ENCODE measurements at regions not wholly inside any gene's neighbourhood (a gene's known extent, or its start where the extent isn't known, plus 50 kb on each side); places are given as distances from the start of the nearest gene placed in this dataset.

DNA sequence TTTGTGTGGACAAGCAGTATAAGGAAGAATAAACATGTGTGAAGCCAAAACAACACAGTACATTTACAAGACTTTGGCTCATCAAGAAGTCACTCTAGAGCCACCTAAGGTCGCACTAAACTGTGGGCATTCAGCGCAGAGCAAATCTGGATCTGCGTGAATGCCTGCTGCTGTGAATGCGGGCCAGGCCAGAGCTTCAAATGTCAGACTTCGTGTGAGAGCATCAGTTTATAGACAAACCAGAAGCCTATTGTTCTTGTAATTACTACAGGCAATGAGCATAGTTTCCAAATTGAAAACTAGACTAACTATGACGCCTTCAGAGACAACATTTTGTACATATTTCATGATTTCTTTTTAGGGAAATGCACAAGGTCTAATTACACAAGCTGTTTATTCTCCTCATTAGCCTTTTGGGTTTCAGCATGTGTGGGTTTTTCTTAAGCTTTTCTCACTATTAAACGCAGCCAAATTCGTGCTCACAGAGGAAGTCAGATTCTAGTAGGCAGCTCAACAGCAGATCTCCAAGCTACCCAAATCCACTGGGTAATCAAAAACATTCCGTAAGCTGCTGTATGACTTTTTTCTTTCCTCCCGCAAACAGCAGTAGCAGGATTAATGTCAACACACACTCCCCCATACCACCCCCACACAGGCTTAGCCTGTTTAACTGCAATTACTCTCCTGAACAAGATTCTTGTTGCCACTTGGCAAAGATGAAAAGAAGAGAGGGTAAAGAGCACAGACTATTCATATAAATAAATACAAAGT lies 84.5 kb upstream of the SETMAR start:
- H3K27ac ChIP-seq: no peak overlapping the region
- H4K20me1 ChIP-seq: no peaks in the 10 kb centered on the region
- peaks cover 0 to 13% (median 10%) of the 10 kb centered on the region in 10 experiments; a peak in 15 of 20 replicates for H3K4me1 ChIP-seq
- H3K27me3 ChIP-seq: no peaks in the 10 kb centered on the region
- H3K9ac ChIP-seq: no peak overlapping the region
- H3K4me2 ChIP-seq: no peak overlapping the region
- H3K9me3 ChIP-seq (replicated peaks in 1 of 11): peaks cover 0 to 12% (median 8%) of the 10 kb centered on the region in 11 experiments; a peak in 9 of 22 replicates
- no peaks in the 10 kb centered on the region for H3K36me3 ChIP-seq
- no peak overlapping the region for H3K4me3 ChIP-seq
- TF ChIP-seq Cebpa-rat (IDR thresholded peaks at IDR 0.05): no peak

DNA sequence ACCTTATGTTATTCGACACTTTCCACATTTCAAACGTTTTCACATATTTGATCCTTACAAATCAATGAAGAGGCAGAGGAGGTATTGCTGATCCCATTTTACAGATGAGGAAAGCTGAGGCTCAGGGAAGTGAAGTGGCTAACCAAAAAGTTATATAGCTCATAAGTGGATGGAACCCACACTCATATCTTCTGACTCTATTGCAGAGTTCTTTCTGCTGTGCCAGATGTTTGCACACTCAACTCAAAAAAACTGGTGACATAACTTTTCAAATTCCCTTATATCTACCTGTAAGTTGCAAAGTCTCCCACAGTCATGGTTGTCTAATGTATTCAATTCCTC lies 84.0 kb upstream of the SETMAR start:
- H3K4me1 ChIP-seq: peaks cover 0 to 13% (median 10%) of the 10 kb centered on the region in 10 experiments; a peak in 15 of 20 replicates
- no peaks in the 10 kb centered on the region for H4K20me1 ChIP-seq
- H3K4me2 ChIP-seq: no peak overlapping the region
- no peak overlapping the region for H3K27ac ChIP-seq
- H3K9ac ChIP-seq: no peak overlapping the region
- H3K27me3 ChIP-seq: no peaks in the 10 kb centered on the region
- no peaks in the 10 kb centered on the region for H3K36me3 ChIP-seq
- H3K4me3 ChIP-seq: no peak overlapping the region
- peaks cover 0 to 12% (median 8%) of the 10 kb centered on the region in 11 experiments; a peak in 9 of 22 replicates for H3K9me3 ChIP-seq (replicated peaks in 1 of 11)
- no peak for TF ChIP-seq Cebpa-rat (IDR thresholded peaks at IDR 0.05)

DNA sequence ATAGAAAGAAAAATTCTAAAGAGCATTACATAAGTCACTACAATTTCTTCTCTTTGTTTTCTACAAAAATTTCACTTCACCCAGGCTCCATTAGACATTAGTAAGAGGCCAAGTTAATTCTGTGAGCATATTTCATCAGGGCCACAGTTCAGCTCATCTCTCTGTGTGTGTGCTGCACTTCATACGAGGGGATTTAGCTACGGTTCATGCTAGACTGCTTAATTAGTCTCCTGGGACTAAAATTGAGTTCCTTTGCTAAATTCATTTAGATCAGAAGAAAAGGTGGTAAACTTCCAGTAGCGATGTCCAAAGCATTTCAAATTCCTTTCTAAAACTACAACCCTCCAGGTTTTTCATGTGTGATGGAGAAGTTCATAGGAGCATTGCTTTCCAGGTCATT lies 83.1 kb upstream of the SETMAR start:
- Histone ChIP-seq H3K4me3 (no peak overlapping the region), H3K27me3 (no peaks in the 10 kb centered on the region), H3K9me3 (replicated peaks in 1 of 11) (peaks cover 0 to 12% (median 8%) of the 10 kb centered on the region in 11 experiments; a peak in 9 of 22 replicates), H4K20me1 (no peaks in the 10 kb centered on the region), H3K4me1 (peaks cover 0 to 13% (median 10%) of the 10 kb centered on the region in 10 experiments; a peak in 15 of 20 replicates), H3K9ac (no peak overlapping the region), H3K27ac (no peak overlapping the region), H3K4me2 (peak overlapping the region in 9 of 11 experiments; percentile 14 to 56 (median 35); a peak in 16 of 22 replicates), H3K36me3 (no peaks in the 10 kb centered on the region)
- TF ChIP-seq Cebpa-rat (IDR thresholded peaks at IDR 0.05): no peak

DNA sequence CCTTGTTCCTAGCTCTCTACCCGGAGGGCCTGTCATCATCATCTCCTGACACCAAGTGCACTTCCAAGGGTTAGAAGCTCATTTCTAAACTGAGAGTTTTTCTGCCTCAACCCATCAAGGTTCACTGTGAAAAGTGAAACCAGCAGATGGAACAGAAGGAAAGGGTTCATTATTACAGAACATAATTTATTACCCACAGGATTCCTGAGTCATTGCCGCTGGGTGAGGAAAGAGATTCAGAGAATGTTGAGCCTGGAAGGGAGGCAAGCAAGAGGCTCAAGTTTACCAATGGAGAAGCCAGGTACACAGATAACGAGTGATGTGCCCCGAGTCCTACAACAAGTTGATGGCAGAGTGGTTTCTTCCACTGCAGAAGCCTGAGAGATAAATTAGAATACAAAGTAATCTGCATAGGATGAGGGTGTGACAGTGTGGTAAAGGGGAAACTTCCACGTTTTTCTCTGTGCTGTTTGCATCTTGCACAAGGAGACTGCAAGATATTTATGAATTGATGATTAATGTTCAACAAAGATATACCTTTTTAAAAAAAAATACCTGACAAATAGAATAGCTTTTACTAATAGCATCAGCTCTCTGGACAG lies 80.5 kb upstream of the SETMAR start:
- no peaks in the 10 kb centered on the region for H3K9me3 ChIP-seq (replicated peaks in 1 of 11)
- H4K20me1 ChIP-seq: no peaks in the 10 kb centered on the region
- peaks cover 0 to 13% (median 10%) of the 10 kb centered on the region in 10 experiments; a peak in 15 of 20 replicates for H3K4me1 ChIP-seq
- H3K27me3 ChIP-seq: no peaks in the 10 kb centered on the region
- no peak overlapping the region for H3K4me2 ChIP-seq
- H3K27ac ChIP-seq: no peak overlapping the region
- no peak for TF ChIP-seq Cebpa-rat (IDR thresholded peaks at IDR 0.05)
- H3K36me3 ChIP-seq: no peaks in the 10 kb centered on the region
- no peak overlapping the region for H3K4me3 ChIP-seq
- H3K9ac ChIP-seq: no peak overlapping the region

DNA sequence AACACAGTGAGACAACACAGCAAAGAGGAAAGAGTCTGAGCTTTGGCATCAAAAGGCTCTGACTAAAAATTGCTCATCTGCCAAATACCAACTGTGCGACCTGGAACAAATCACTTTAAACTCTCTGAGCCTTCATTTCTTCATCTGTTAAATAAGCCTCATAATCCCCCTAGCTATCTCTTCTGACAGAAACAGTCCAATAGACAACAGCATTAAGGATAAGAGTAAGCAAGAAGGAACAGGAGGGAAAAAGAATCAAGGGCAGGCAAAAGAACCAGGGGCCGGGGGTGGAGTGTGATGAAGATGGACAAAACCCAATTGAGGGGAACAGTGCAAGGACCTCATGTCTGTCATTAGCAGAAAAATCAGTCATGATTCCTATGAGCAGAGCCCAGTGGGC lies 79.4 kb upstream of the SETMAR start:
- Histone ChIP-seq H3K27ac (no peak overlapping the region), H3K9ac (no peak overlapping the region), H3K4me1 (peaks cover 0 to 13% (median 10%) of the 10 kb centered on the region in 10 experiments; a peak in 15 of 20 replicates), H4K20me1 (no peaks in the 10 kb centered on the region), H3K4me3 (no peak overlapping the region), H3K36me3 (no peaks in the 10 kb centered on the region), H3K27me3 (no peaks in the 10 kb centered on the region), H3K9me3 (replicated peaks in 1 of 11) (no peaks in the 10 kb centered on the region), H3K4me2 (no peak overlapping the region)
- no peak for TF ChIP-seq Cebpa-rat (IDR thresholded peaks at IDR 0.05)

DNA sequence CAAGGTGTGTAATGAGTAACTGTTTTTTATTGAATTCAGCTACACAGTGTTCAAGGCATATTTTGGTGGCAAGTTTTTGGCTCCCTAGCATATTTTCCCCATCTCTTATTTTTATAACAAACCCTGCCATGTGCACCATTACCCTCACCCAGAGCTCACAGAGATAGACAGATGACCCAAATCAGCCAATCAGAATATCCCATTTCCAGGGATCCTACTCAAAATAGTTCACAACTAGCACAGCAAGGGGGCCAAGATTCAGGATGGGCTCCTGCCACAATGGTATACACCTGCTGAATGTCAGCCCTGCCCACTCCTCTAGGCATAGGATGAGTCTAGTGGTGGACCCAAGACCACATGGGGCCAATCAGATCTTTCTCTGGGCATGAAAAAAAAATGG lies 78.8 kb upstream of the SETMAR start:
- H3K9me3 ChIP-seq (replicated peaks in 1 of 11): no peaks in the 10 kb centered on the region
- H4K20me1 ChIP-seq: no peaks in the 10 kb centered on the region
- H3K4me3 ChIP-seq: no peak overlapping the region
- peaks cover 0 to 13% (median 10%) of the 10 kb centered on the region in 10 experiments; a peak in 15 of 20 replicates for H3K4me1 ChIP-seq
- H3K4me2 ChIP-seq: no peak overlapping the region
- H3K27ac ChIP-seq: no peak overlapping the region
- no peak overlapping the region for H3K9ac ChIP-seq
- H3K27me3 ChIP-seq: no peaks in the 10 kb centered on the region
- TF ChIP-seq Cebpa-rat (IDR thresholded peaks at IDR 0.05): no peak
- no peaks in the 10 kb centered on the region for H3K36me3 ChIP-seq

DNA sequence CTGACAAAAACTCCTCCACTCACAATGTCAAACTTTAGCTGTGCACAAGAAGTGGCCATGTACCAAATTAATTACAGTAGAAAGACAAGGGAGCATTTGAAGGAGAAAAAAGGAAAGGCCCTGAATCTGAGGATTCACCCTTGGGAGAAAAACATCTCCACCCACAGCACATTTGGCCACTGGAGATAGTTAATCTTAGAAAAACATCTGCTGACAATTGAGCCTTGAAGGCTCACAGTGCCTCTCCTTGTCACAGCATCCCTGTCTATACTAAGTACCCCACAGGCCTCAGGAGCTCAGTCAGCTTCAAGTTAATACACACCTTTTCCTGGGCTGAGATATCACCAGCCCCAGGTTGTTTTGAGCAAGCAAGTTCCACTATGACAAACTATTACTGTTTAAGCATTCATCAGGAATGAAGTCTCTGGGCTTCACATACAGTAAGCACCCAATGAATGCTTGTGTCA lies 78.1 kb upstream of the SETMAR start:
- TF ChIP-seq Cebpa-rat (IDR thresholded peaks at IDR 0.05): no peak
- no peak overlapping the region for H3K4me3 ChIP-seq
- H3K36me3 ChIP-seq: no peaks in the 10 kb centered on the region
- H3K27ac ChIP-seq: no peak overlapping the region
- no peak overlapping the region for H3K9ac ChIP-seq
- H4K20me1 ChIP-seq: no peaks in the 10 kb centered on the region
- no peak overlapping the region for H3K4me2 ChIP-seq
- no peaks in the 10 kb centered on the region for H3K9me3 ChIP-seq (replicated peaks in 1 of 11)
- no peaks in the 10 kb centered on the region for H3K27me3 ChIP-seq
- peaks cover 0 to 9% (median 5%) of the 10 kb centered on the region in 10 experiments; a peak in 15 of 20 replicates for H3K4me1 ChIP-seq

DNA sequence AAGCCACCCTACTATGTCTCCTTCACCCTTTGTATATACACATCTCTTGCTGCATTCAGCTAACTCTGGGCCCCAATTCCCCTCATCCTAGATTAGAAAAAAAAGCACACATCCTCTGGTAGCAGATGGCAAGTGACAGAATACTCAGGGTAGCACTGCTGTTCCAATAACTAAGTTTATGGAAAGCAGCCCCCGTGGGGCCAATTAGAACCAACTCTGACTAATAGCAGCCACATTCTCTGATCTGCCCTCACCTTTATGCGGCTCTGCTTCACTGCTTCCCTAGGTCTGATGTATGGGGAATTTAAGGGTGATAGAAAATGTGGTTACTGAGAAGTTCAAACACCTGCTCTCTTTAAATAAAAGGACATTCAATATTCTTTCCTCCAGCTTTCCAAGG lies 74.9 kb upstream of the SETMAR start:
- H3K9ac ChIP-seq: no peak overlapping the region
- no peak for TF ChIP-seq Cebpa-rat (IDR thresholded peaks at IDR 0.05)
- H3K9me3 ChIP-seq (replicated peaks in 1 of 11): no peaks in the 10 kb centered on the region
- H3K4me1 ChIP-seq: peaks cover 0 to 4% (median 0%) of the 10 kb centered on the region in 10 experiments; a peak in 5 of 20 replicates
- H4K20me1 ChIP-seq: no peaks in the 10 kb centered on the region
- no peak overlapping the region for H3K27ac ChIP-seq
- H3K27me3 ChIP-seq: no peaks in the 10 kb centered on the region
- H3K4me3 ChIP-seq: no peak overlapping the region
- no peaks in the 10 kb centered on the region for H3K36me3 ChIP-seq
- no peak overlapping the region for H3K4me2 ChIP-seq

DNA sequence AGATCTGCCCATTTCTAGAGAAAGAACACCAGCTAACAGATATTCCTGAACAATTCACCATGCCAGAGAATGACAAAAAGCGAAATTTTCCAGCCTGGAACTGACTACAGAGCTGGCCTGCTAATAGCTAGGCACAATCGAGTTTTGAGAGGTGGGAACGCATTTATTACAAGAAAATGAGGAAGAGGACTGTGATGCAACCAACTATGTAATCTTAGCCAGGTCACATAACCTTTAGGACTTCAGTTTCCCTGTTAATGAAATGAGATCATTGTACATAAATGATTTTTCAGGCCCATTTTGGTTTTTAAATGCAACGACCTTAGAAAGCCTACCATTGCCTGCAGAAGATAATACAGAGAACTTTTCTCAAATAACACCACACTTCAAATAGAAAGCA lies 72.1 kb upstream of the SETMAR start:
- Histone ChIP-seq H3K9ac (no peak overlapping the region), H3K4me3 (no peak overlapping the region), H3K27ac (no peak overlapping the region), H4K20me1 (no peaks in the 10 kb centered on the region), H3K27me3 (no peaks in the 10 kb centered on the region), H3K36me3 (no peaks in the 10 kb centered on the region), H3K9me3 (replicated peaks in 1 of 11) (no peaks in the 10 kb centered on the region), H3K4me2 (no peak overlapping the region), H3K4me1 (peaks cover 0 to 25% (median 16%) of the 10 kb centered on the region in 10 experiments; a peak in 12 of 20 replicates)
- TF ChIP-seq Cebpa-rat (IDR thresholded peaks at IDR 0.05): no peak

All from BLaER1 treated with 17β-estradiol and CSF1 and Interleukin-3, amounts not matched to agents 10 nM and 100 nM (cell line).